ENCODE measurements at regions not wholly inside any gene's neighbourhood (a gene's known extent, or its start where the extent isn't known, plus 50 kb on each side); places are given as distances from the start of the nearest gene placed in this dataset.
A peak's percentile ranks its signal among the peaks of the same experiment; 100 is the strongest.

- no peak overlapping the region for H3K9ac ChIP-seq (ENCODE audit: low read length)
- no peak for TF ChIP-seq EZH2phosphoT487 (conservative IDR thresholded peaks at IDR 0.05; ENCODE audit: low read length)
- no peak for TF ChIP-seq CTCF (IDR thresholded peaks at IDR 0.05; ENCODE audit: insufficient read depth, low read length, poor library complexity, severe bottlenecking)
- H3K4me2 ChIP-seq (ENCODE audit: low read depth, low read length, poor library complexity, severe bottlenecking), result no peak overlapping the region
- no peaks in the 10 kb centered on the region for H3K36me3 ChIP-seq (ENCODE audit: low read length)
- no peaks in the 10 kb centered on the region for H3K27me3 ChIP-seq (ENCODE audit: low read length)
- H3K9me3 ChIP-seq (ENCODE audit: insufficient read depth, low read length), result no peaks in the 10 kb centered on the region
- no peaks in the 10 kb centered on the region for H3K79me2 ChIP-seq (ENCODE audit: insufficient read depth, low read length)
- H3K9me2 ChIP-seq (replicated peaks; ENCODE audit: insufficient read depth, low read length), result no peaks in the 10 kb centered on the region
- H3K4me3 ChIP-seq (ENCODE audit: insufficient read depth, low read length, poor library complexity, severe bottlenecking), result no peak overlapping the region
- H4K20me1 ChIP-seq (ENCODE audit: low read depth, low read length), result no peaks in the 10 kb centered on the region
- H3F3A ChIP-seq (ENCODE audit: insufficient read depth), result no peaks in the 10 kb centered on the region
- H2AFZ ChIP-seq (ENCODE audit: low read depth, low read length, severe bottlenecking), result peak overlapping the region; percentile 28
- no peak overlapping the region for H3K27ac ChIP-seq (ENCODE audit: low read depth, low read length)
Measured at GRCh38 chr13:62088165-62088564, 672.5 kb upstream of the PCDH20 start.

- H3K4me2 ChIP-seq (ENCODE audit: low read depth, low read length, poor library complexity, severe bottlenecking), result no peak overlapping the region
- no peak for TF ChIP-seq EZH2phosphoT487 (conservative IDR thresholded peaks at IDR 0.05; ENCODE audit: low read length)
- no peak for TF ChIP-seq CTCF (IDR thresholded peaks at IDR 0.05; ENCODE audit: insufficient read depth, low read length, poor library complexity, severe bottlenecking)
Measured at GRCh38 chr13:62087124-62087523, 671.5 kb upstream of the PCDH20 start.

DNA sequence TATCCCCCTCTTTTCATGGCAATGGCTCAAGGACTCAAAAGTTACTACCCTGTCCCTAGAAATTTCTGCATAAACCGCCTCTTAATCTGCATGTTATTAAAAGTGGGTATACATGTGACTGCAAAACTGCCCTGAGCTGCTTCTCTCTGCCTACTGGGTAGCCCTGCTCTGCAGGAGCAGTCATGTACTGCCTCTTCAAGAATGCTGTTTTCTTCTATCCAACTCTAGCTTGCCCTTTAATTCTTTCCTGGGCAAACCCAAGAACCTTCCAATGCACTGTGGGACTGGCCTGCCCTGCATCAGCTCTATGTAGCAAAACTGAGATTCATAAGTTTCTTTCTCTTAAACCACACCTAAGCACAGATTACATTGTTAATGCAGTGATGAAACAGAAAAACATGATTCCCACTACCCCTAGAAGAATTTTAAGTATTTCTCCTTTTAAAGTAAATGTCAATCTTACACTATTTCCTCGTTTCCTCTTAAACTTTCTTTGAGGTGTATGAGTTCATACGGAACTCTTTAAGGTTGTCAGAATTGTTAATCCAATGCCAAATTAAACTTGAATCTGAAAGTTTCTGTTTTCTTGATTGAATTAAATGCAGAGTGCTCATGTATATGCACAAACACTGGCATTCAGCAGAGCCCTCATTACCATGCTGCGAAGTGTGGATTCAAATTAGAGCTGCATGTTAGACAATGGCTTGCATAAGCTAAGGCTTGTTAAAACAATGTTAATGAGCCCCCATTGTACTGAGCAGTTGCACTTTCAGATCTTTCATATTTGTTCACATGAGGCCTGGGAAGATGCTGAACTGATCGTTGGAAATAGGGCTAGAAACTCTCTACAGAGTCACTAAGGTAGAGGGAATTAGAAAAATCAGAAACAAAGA, 669.9 kb upstream of the PCDH20 start:
- TF ChIP-seq EZH2phosphoT487 (conservative IDR thresholded peaks at IDR 0.05; ENCODE audit: low read length) (no peak), CTCF (IDR thresholded peaks at IDR 0.05; ENCODE audit: insufficient read depth, low read length, poor library complexity, severe bottlenecking) (no peak)
- Histone ChIP-seq H3K79me2 (ENCODE audit: insufficient read depth, low read length) (no peaks in the 10 kb centered on the region), H3F3A (ENCODE audit: insufficient read depth) (no peaks in the 10 kb centered on the region), H3K9ac (ENCODE audit: low read length) (no peak overlapping the region), H2AFZ (ENCODE audit: low read depth, low read length, severe bottlenecking) (peak overlapping the region; percentile 29), H3K9me2 (replicated peaks; ENCODE audit: insufficient read depth, low read length) (no peaks in the 10 kb centered on the region), H3K9me3 (ENCODE audit: insufficient read depth, low read length) (no peaks in the 10 kb centered on the region), H3K4me3 (ENCODE audit: insufficient read depth, low read length, poor library complexity, severe bottlenecking) (no peak overlapping the region), H3K27ac (ENCODE audit: low read depth, low read length) (no peak overlapping the region), H4K20me1 (ENCODE audit: low read depth, low read length) (no peaks in the 10 kb centered on the region), H3K36me3 (ENCODE audit: low read length) (no peaks in the 10 kb centered on the region), H3K4me2 (ENCODE audit: low read depth, low read length, poor library complexity, severe bottlenecking) (no peak overlapping the region), H3K27me3 (ENCODE audit: low read length) (no peaks in the 10 kb centered on the region)

More at GRCh38 chr13:62087124-62087523, 671.5 kb upstream of the PCDH20 start:
- Histone ChIP-seq H4K20me1 (ENCODE audit: low read depth, low read length) (no peaks in the 10 kb centered on the region), H3K4me3 (ENCODE audit: insufficient read depth, low read length, poor library complexity, severe bottlenecking) (no peak overlapping the region), H3K9me3 (ENCODE audit: insufficient read depth, low read length) (no peaks in the 10 kb centered on the region), H2AFZ (ENCODE audit: low read depth, low read length, severe bottlenecking) (peak overlapping the region; percentile 28), H3K9me2 (replicated peaks; ENCODE audit: insufficient read depth, low read length) (no peaks in the 10 kb centered on the region), H3K9ac (ENCODE audit: low read length) (no peak overlapping the region), H3K79me2 (ENCODE audit: insufficient read depth, low read length) (no peaks in the 10 kb centered on the region), H3K27ac (ENCODE audit: low read depth, low read length) (no peak overlapping the region), H3F3A (ENCODE audit: insufficient read depth) (no peaks in the 10 kb centered on the region), H3K27me3 (ENCODE audit: low read length) (no peaks in the 10 kb centered on the region), H3K36me3 (ENCODE audit: low read length) (no peaks in the 10 kb centered on the region)

Measured in SU-DHL-6 (cell line).